Activated naive CD4-positive, alpha-beta T cell treated with anti-CD3 and anti-CD28 coated beads for 36 hours (primary cell): ENCODE measurements at regions not wholly inside any gene's neighbourhood (a gene's known extent, or its start where the extent isn't known, plus 50 kb on each side); places are given as distances from the start of the nearest gene placed in this dataset.

Source experiments
- CTCF ChIA-PET: fragments of 350-600 bp; sonication (Branson Sonifier 250); formaldehyde crosslinking; loops from one replicate; lab custom pipeline; 2021; ENCODE audit warnings: antibody characterized with exemption; lab: Charles Lee
- DNase-seq: peaks from one replicate; pipeline ENCODE4 v3.0.0-alpha.2; 2020
- H3K27ac Mint-ChIP-seq: one replicate; pipeline ENCODE4 v1.8.0; 2021; ENCODE audit warnings: mild to moderate bottlenecking, mixed read lengths
- H3K27me3 Mint-ChIP-seq: one replicate; pipeline ENCODE4 v1.8.0; 2021; ENCODE audit warnings: low read depth, mixed read lengths
- H3K36me3 Mint-ChIP-seq: one replicate; pipeline ENCODE4 v1.8.0; 2021; ENCODE audit warnings: low read depth, mixed read lengths
- H3K4me1 Mint-ChIP-seq: one replicate; pipeline ENCODE4 v1.8.0; 2021; ENCODE audit warnings: low read depth, mixed read lengths
- H3K4me3 Mint-ChIP-seq: one replicate; pipeline ENCODE4 v1.8.0; 2021; ENCODE audit warnings: mild to moderate bottlenecking, moderate library complexity, mixed read lengths
- H3K9me3 Mint-ChIP-seq: one replicate; pipeline ENCODE4 v1.8.0; 2021; ENCODE audit warnings: mixed read lengths
- intact Hi-C: fragments of 100-400 bp; cut with micrococcal nuclease; formaldehyde crosslinking; loops from one replicate; pipeline ENCODE4 v1.15.1; 2023

DNA sequence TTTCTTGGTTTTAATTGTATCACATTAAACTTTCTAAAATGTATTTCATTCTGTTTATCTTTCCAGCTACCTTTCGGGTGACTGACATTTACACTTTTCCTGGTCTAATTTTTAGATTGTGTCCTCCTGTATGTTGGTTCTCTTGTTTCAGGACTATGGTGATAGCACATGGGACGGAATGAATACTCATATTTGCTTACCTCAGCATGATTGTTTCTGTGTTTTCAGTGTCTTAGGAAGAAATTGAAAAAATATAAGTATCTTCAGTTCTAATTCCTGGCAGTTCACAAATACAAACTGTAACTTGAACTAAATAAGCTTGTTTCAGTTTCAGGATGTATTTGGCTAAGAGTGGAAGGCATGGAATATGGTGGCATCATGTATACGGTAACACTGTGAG, 80.1 kb upstream of the ROBO1 start:
- CTCF ChIA-PET, result no interaction called here
- Mint-ChIP-seq H3K27me3 (no peaks in the 10 kb centered on the region), H3K27ac (no peak overlapping the region), H3K36me3 (no peaks in the 10 kb centered on the region), H3K9me3 (peaks cover 12% of the 10 kb centered on the region), H3K4me1 (no peaks in the 10 kb centered on the region), H3K4me3 (no peak overlapping the region)
- DNase-seq, result no peak
- intact Hi-C loops, result no loop called here

DNA sequence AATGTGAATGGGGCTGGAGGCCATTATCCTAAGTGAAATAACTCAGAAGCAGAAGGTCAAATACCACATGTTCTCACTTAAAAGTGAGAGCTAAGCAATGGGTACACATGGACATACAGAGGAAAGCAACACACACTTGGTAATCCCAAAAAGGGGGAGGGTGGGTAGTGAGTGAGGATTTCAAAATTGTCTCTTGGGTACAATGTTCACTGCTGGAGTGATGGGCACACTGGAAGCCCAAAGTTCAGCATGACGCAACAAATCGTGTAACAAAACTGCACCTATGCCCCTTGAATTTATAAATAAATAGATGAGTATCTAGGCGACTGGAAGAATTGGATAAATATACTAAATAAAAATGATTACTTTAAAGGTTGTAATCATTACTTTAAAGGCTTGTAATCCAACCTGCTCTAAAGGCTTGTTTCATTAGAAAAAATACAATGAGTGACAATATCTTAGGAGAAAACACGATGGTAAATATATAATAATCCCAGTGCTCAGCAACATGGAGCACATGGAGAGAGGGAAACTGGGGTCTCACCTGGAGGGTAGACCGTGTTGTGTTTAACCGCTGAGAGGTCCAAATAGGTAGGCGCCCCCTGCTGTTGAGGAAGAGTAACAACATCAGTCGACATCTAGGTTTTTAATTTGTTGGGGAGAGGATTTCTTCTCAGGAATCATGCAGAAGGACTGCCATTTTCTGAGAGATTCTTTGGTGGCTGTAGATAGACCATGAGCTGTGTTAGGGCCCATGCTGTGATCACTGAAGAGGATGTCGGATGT, 78.5 kb upstream of the ROBO1 start:
- CTCF ChIA-PET, result no interaction called here
- no peaks in the 10 kb centered on the region for H3K4me1 Mint-ChIP-seq
- no peak overlapping the region for H3K27ac Mint-ChIP-seq
- no peaks in the 10 kb centered on the region for H3K27me3 Mint-ChIP-seq
- intact Hi-C loops, result loop anchor here (1.0 kb wide), 1 partner anchor 325 kb away; no protein-coding TSS in a partner anchor
- DNase-seq, result peak; percentile 6
- peaks cover 7% of the 10 kb centered on the region for H3K9me3 Mint-ChIP-seq
- no peaks in the 10 kb centered on the region for H3K36me3 Mint-ChIP-seq
- no peak overlapping the region for H3K4me3 Mint-ChIP-seq

DNA sequence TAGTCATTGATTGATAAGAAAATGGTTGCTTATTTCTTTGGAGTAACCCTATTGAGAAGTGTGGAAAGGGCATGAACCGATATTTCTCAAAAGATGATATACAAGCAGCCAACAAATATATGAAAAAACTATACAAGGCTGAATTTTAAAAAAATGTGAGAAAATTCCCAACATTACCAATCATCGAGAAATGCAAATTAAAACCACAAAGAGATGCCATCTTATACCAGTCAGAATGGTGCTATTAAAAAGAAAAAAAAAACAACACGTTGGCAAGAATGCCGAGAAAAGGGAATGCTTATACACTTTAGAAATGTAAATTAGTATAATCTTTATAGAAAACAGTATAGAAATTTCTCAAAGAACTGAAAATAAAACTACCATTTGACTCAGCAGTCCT, 77.7 kb upstream of the ROBO1 start:
- no peaks in the 10 kb centered on the region for H3K4me1 Mint-ChIP-seq
- CTCF ChIA-PET, result no interaction called here
- H3K27me3 Mint-ChIP-seq, result no peaks in the 10 kb centered on the region
- no peak overlapping the region for H3K4me3 Mint-ChIP-seq
- H3K27ac Mint-ChIP-seq, result no peak overlapping the region
- H3K9me3 Mint-ChIP-seq, result peaks cover 7% of the 10 kb centered on the region
- DNase-seq, result no peak
- H3K36me3 Mint-ChIP-seq, result no peaks in the 10 kb centered on the region
- intact Hi-C loops, result no loop called here

DNA sequence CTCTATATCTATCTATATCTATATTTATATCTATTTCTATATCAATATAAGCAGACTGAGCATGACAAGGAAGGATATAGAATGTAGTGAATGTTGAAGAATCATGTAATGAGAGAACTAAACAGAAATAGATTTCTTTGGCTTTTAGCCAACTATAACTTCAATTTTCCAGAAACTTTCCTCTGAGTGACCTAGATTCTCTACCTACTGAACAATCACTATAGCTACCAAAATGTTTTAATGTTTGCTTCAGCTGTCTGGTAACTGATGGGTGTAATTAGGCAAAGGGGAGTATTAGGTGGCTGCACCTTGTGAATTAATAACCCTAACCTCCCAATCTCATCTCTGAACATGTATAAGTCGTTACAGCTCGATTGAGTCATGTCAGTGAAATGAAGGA, 76.4 kb upstream of the ROBO1 start:
- intact Hi-C loops, result no loop called here
- Mint-ChIP-seq H3K36me3 (no peaks in the 10 kb centered on the region), H3K9me3 (peaks cover 12% of the 10 kb centered on the region), H3K27ac (no peak overlapping the region), H3K4me1 (no peaks in the 10 kb centered on the region), H3K27me3 (no peaks in the 10 kb centered on the region), H3K4me3 (no peak overlapping the region)
- CTCF ChIA-PET, result no interaction called here
- no peak for DNase-seq

DNA sequence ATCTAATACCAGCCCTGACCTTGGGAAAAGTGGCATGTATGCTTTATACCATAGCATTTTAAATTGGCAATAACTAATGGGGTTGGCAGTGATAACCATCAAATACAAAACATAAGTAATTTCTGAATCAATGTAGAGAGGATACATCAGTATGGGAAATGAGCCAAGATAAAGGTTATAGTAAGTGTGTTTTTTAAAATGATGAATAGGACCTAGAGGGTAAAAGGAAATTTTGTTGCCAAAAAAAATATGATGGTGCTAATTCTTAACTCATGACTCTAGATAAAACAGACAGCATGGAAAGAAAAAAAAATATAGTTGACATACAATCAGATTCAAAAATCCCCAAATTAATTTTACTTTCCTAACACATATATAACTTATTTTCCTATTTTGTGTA, 75.4 kb upstream of the ROBO1 start:
- Mint-ChIP-seq H3K9me3 (peaks cover 13% of the 10 kb centered on the region), H3K27me3 (no peaks in the 10 kb centered on the region), H3K4me1 (no peaks in the 10 kb centered on the region), H3K36me3 (no peaks in the 10 kb centered on the region), H3K4me3 (no peak overlapping the region), H3K27ac (no peak overlapping the region)
- intact Hi-C loops, result no loop called here
- DNase-seq, result no peak
- CTCF ChIA-PET, result no interaction called here

DNA sequence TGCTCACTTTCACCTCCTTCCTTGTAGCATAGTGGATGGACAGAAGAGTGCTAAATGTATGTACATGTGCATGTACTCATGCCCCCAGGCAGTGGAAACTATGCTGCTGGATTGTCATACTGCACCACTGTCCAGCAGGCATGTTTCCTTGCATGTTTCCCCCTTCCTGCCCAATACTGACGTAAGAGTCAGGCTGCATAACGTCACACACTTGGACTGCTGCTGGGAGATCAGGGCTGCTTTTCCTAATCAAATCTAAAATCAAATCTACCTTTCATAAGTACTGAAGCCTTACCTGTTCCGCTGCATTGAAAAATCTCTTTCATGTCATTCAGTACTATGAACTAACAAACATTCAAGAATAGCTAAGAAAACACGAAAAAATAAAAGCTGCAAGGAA, 67.9 kb upstream of the ROBO1 start:
- no peak for DNase-seq
- H3K4me3 Mint-ChIP-seq, result no peak overlapping the region
- CTCF ChIA-PET, result no interaction called here
- no peaks in the 10 kb centered on the region for H3K4me1 Mint-ChIP-seq
- H3K9me3 Mint-ChIP-seq, result peaks cover 22% of the 10 kb centered on the region
- no peaks in the 10 kb centered on the region for H3K36me3 Mint-ChIP-seq
- intact Hi-C loops, result no loop called here
- H3K27me3 Mint-ChIP-seq, result no peaks in the 10 kb centered on the region
- H3K27ac Mint-ChIP-seq, result no peak overlapping the region

DNA sequence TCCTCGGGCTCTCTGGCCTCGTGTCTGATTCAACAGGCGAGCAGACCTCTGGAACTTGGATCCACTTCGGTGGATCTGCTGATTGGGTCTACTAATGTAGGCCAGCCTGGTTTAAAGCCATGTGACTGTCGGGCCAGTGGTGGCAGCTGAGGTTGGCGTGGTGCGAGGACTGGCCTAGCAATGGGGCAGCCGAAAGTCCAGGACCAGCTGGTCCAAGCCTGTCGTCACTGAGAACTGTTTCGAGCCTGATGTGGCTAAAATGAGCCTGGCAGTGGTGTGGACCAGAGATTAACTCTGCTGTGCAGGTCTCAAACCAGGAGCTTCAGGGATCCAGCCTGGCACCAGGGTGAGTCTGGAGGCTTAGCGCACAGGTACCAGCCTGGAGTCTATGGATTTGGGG, 56.4 kb upstream of the ROBO1 start:
- CTCF ChIA-PET, result no interaction called here
- peaks cover 3% of the 10 kb centered on the region for H3K9me3 Mint-ChIP-seq
- DNase-seq, result no peak
- no peak overlapping the region for H3K27ac Mint-ChIP-seq
- intact Hi-C loops, result no loop called here
- no peaks in the 10 kb centered on the region for H3K4me1 Mint-ChIP-seq
- no peaks in the 10 kb centered on the region for H3K27me3 Mint-ChIP-seq
- H3K4me3 Mint-ChIP-seq, result no peak overlapping the region
- no peaks in the 10 kb centered on the region for H3K36me3 Mint-ChIP-seq

DNA sequence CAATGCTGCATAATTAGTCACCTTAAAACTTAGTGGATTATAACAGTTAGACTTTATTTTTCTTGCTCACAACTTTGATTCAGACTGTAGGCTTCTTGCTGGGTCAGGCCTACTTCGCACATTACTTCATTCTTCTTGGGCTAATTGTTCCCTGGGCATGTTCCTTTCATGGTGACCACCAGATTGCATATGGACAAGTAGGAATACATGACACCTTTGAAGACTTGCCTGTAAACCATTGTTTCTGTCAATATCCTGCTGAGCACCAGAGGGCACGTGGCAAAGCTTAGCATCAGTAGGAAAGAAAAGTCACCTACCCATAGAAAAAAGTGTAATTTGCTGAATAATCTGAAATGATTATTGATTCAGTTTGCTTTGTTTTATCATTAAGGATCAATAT, 54.3 kb upstream of the ROBO1 start:
- Mint-ChIP-seq H3K27me3 (no peaks in the 10 kb centered on the region), H3K36me3 (no peaks in the 10 kb centered on the region), H3K4me3 (no peak overlapping the region), H3K4me1 (no peaks in the 10 kb centered on the region), H3K9me3 (peaks cover 4% of the 10 kb centered on the region), H3K27ac (no peak overlapping the region)
- CTCF ChIA-PET, result interaction anchor here (0.6 kb wide), 1 partner anchor 61 kb away, joined by 3 read pairs; no protein-coding TSS in a partner anchor
- no peak for DNase-seq
- intact Hi-C loops, result no loop called here

DNA sequence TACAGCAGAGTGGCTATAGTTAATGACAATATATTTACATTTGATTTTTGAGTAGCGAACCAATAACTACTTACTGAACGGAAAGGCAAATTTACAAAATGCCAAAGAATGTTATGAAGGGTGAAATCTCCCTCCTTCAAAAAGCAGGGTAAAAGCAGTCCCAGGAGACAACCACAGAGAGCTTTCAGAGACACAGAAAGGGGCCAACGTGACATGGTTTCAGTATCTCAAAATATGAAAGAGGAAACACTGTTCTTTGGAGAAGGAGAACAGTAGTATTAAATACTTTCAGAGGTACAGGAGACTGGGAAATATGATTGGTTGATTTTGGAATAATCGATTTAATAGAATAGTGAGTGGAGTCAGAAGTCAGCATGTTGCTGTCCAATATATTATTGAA, 52.3 kb upstream of the ROBO1 start:
- intact Hi-C loops, result no loop called here
- H3K27me3 Mint-ChIP-seq, result no peaks in the 10 kb centered on the region
- H3K36me3 Mint-ChIP-seq, result no peaks in the 10 kb centered on the region
- H3K9me3 Mint-ChIP-seq, result peaks cover 19% of the 10 kb centered on the region
- H3K4me3 Mint-ChIP-seq, result no peak overlapping the region
- no peak for DNase-seq
- H3K4me1 Mint-ChIP-seq, result no peaks in the 10 kb centered on the region
- no peak overlapping the region for H3K27ac Mint-ChIP-seq
- CTCF ChIA-PET, result no interaction called here

DNA sequence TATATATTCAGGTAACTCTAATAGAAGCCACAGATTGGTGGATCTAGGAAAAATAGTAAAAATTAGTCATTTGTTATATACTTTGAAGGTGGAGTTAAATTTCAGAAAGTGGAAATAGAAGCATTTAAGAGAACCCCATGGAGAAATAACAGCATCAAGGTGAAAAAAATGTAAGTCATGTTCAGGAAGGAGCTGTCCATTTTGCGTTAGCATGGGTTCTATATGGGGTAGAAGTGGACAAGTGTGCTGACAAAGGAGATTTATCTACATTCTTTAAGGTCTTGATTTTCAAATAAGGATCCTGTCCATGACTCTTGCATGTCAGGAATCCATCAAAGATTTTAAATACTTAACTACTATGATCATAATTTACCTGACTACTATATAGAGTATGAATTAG, 50.2 kb upstream of the ROBO1 start:
- H3K4me1 Mint-ChIP-seq, result no peaks in the 10 kb centered on the region
- no peaks in the 10 kb centered on the region for H3K27me3 Mint-ChIP-seq
- intact Hi-C loops, result no loop called here
- no peak overlapping the region for H3K4me3 Mint-ChIP-seq
- no peak for DNase-seq
- no peak overlapping the region for H3K27ac Mint-ChIP-seq
- peaks cover 25% of the 10 kb centered on the region for H3K9me3 Mint-ChIP-seq
- no peaks in the 10 kb centered on the region for H3K36me3 Mint-ChIP-seq
- CTCF ChIA-PET, result no interaction called here
